ENCODE measurements at regions not wholly inside any gene's neighbourhood (a gene's known extent, or its start where the extent isn't known, plus 50 kb on each side); places are given as distances from the start of the nearest gene placed in this dataset.

GRCh38 chr2:153136216-153136615, 342.3 kb downstream of the RPRM start:
- Histone ChIP-seq H3K27me3 (ENCODE audit: control insufficient read depth, insufficient read depth, low read length) (no peaks in the 10 kb centered on the region), H3K4me3 (ENCODE audit: insufficient read depth, low read depth, low read length) (no peak overlapping the region), H3K36me3 (replicated peaks; ENCODE audit: control insufficient read depth, insufficient read depth, low read length) (no peaks in the 10 kb centered on the region)
- DNase-seq, result no peak

- no peak for DNase-seq
- no peak overlapping the region for H3K4me3 ChIP-seq (ENCODE audit: insufficient read depth, low read depth, low read length)
- no peaks in the 10 kb centered on the region for H3K27me3 ChIP-seq (ENCODE audit: control insufficient read depth, insufficient read depth, low read length)
- H3K36me3 ChIP-seq (replicated peaks; ENCODE audit: control insufficient read depth, insufficient read depth, low read length), result no peaks in the 10 kb centered on the region
Measured at GRCh38 chr2:153134725-153135124, 343.8 kb downstream of the RPRM start.

- Histone ChIP-seq H3K4me3 (ENCODE audit: insufficient read depth, low read depth, low read length) (no peak overlapping the region), H3K27me3 (ENCODE audit: control insufficient read depth, insufficient read depth, low read length) (no peaks in the 10 kb centered on the region), H3K36me3 (replicated peaks; ENCODE audit: control insufficient read depth, insufficient read depth, low read length) (no peaks in the 10 kb centered on the region)
- no peak for DNase-seq
Measured at GRCh38 chr2:153133716-153134115, 344.8 kb downstream of the RPRM start.

- H3K36me3 ChIP-seq (replicated peaks; ENCODE audit: control insufficient read depth, insufficient read depth, low read length), result no peaks in the 10 kb centered on the region
- H3K27me3 ChIP-seq (ENCODE audit: control insufficient read depth, insufficient read depth, low read length), result no peaks in the 10 kb centered on the region
- no peak overlapping the region for H3K4me3 ChIP-seq (ENCODE audit: insufficient read depth, low read depth, low read length)
- DNase-seq, result no peak
Measured at GRCh38 chr2:153132418-153132817, 346.1 kb downstream of the RPRM start.

GRCh38 chr2:153115141-153115540, 363.4 kb downstream of the RPRM start:
- DNase-seq, result no peak
- H3K27me3 ChIP-seq (ENCODE audit: control insufficient read depth, insufficient read depth, low read length), result no peaks in the 10 kb centered on the region
- H3K4me3 ChIP-seq (ENCODE audit: insufficient read depth, low read depth, low read length), result no peak overlapping the region
- no peaks in the 10 kb centered on the region for H3K36me3 ChIP-seq (replicated peaks; ENCODE audit: control insufficient read depth, insufficient read depth, low read length)

GRCh38 chr2:153110486-153110885, 368.1 kb downstream of the RPRM start:
- DNase-seq, result no peak
- no peaks in the 10 kb centered on the region for H3K36me3 ChIP-seq (replicated peaks; ENCODE audit: control insufficient read depth, insufficient read depth, low read length)
- H3K27me3 ChIP-seq (ENCODE audit: control insufficient read depth, insufficient read depth, low read length), result no peaks in the 10 kb centered on the region
- no peak overlapping the region for H3K4me3 ChIP-seq (ENCODE audit: insufficient read depth, low read depth, low read length)

- Histone ChIP-seq H3K27me3 (ENCODE audit: control insufficient read depth, insufficient read depth, low read length) (no peaks in the 10 kb centered on the region), H3K36me3 (replicated peaks; ENCODE audit: control insufficient read depth, insufficient read depth, low read length) (no peaks in the 10 kb centered on the region)
- DNase-seq, result no peak
Measured at GRCh38 chr2:153109793-153110192, 368.8 kb downstream of the RPRM start.

GRCh38 chr2:153106802-153107477, 371.6 kb downstream of the RPRM start:
- Histone ChIP-seq H3K27me3 (ENCODE audit: control insufficient read depth, insufficient read depth, low read length) (no peaks in the 10 kb centered on the region), H3K36me3 (replicated peaks; ENCODE audit: control insufficient read depth, insufficient read depth, low read length) (no peaks in the 10 kb centered on the region), H3K4me3 (ENCODE audit: insufficient read depth, low read depth, low read length) (no peak overlapping the region)
- DNase-seq, result no peak

More at GRCh38 chr2:153109793-153110192, 368.8 kb downstream of the RPRM start:
- no peak overlapping the region for H3K4me3 ChIP-seq (ENCODE audit: insufficient read depth, low read depth, low read length)

- Histone ChIP-seq H3K4me3 (ENCODE audit: insufficient read depth, low read depth, low read length) (no peak overlapping the region), H3K36me3 (replicated peaks; ENCODE audit: control insufficient read depth, insufficient read depth, low read length) (no peaks in the 10 kb centered on the region), H3K27me3 (ENCODE audit: control insufficient read depth, insufficient read depth, low read length) (no peaks in the 10 kb centered on the region)
- no peak for DNase-seq
Measured at GRCh38 chr2:153105829-153106578, 372.6 kb downstream of the RPRM start.

GRCh38 chr2:153101187-153101586, 377.4 kb downstream of the RPRM start:
- Histone ChIP-seq H3K36me3 (replicated peaks; ENCODE audit: control insufficient read depth, insufficient read depth, low read length) (no peaks in the 10 kb centered on the region), H3K27me3 (ENCODE audit: control insufficient read depth, insufficient read depth, low read length) (no peaks in the 10 kb centered on the region), H3K4me3 (ENCODE audit: insufficient read depth, low read depth, low read length) (no peak overlapping the region)
- no peak for DNase-seq

GRCh38 chr2:153100151-153100550, 378.4 kb downstream of the RPRM start:
- Histone ChIP-seq H3K27me3 (ENCODE audit: control insufficient read depth, insufficient read depth, low read length) (no peaks in the 10 kb centered on the region), H3K36me3 (replicated peaks; ENCODE audit: control insufficient read depth, insufficient read depth, low read length) (no peaks in the 10 kb centered on the region), H3K4me3 (ENCODE audit: insufficient read depth, low read depth, low read length) (no peak overlapping the region)
- DNase-seq, result no peak

- no peak overlapping the region for H3K4me3 ChIP-seq (ENCODE audit: insufficient read depth, low read depth, low read length)
- no peak for DNase-seq
- H3K27me3 ChIP-seq (ENCODE audit: control insufficient read depth, insufficient read depth, low read length), result no peaks in the 10 kb centered on the region
- no peaks in the 10 kb centered on the region for H3K36me3 ChIP-seq (replicated peaks; ENCODE audit: control insufficient read depth, insufficient read depth, low read length)
Measured at GRCh38 chr2:153098073-153098472, 379.7 kb downstream of the ARL6IP6 start.

GRCh38 chr2:153096272-153096671, 377.9 kb downstream of the ARL6IP6 start:
- Histone ChIP-seq H3K27me3 (ENCODE audit: control insufficient read depth, insufficient read depth, low read length) (no peaks in the 10 kb centered on the region), H3K4me3 (ENCODE audit: insufficient read depth, low read depth, low read length) (no peak overlapping the region), H3K36me3 (replicated peaks; ENCODE audit: control insufficient read depth, insufficient read depth, low read length) (no peaks in the 10 kb centered on the region)
- DNase-seq, result no peak

- Histone ChIP-seq H3K4me3 (ENCODE audit: insufficient read depth, low read depth, low read length) (no peak overlapping the region), H3K36me3 (replicated peaks; ENCODE audit: control insufficient read depth, insufficient read depth, low read length) (no peaks in the 10 kb centered on the region), H3K27me3 (ENCODE audit: control insufficient read depth, insufficient read depth, low read length) (no peaks in the 10 kb centered on the region)
- DNase-seq, result no peak
Measured at GRCh38 chr2:153091344-153091743, 372.9 kb downstream of the ARL6IP6 start.

- H3K36me3 ChIP-seq (replicated peaks; ENCODE audit: control insufficient read depth, insufficient read depth, low read length), result no peaks in the 10 kb centered on the region
- no peaks in the 10 kb centered on the region for H3K27me3 ChIP-seq (ENCODE audit: control insufficient read depth, insufficient read depth, low read length)
- no peak for DNase-seq
- H3K4me3 ChIP-seq (ENCODE audit: insufficient read depth, low read depth, low read length), result no peak overlapping the region
Measured at GRCh38 chr2:153079315-153079714, 360.9 kb downstream of the ARL6IP6 start.
